Stimulated activated CD4-positive, alpha-beta T cell treated with anti-CD3 and anti-CD28 coated beads, Interleukin-2, amount 100 ng/mL, for 24 hours (primary cell): ENCODE measurements at regions not wholly inside any gene's neighbourhood (a gene's known extent, or its start where the extent isn't known, plus 50 kb on each side); places are given as distances from the start of the nearest gene placed in this dataset.
"Not testable (repeated sequence)": the region's sequence is repeated elsewhere in the genome, so short reads cannot be mapped to it uniquely, and the experiment has no call there.

Source experiments
- DNase-seq, 2 donors: peaks; one replicate each; pipeline ENCODE4 v3.0.0-alpha.2; 2020

GRCh38 chr6:166803471-166803870 lies 152.9 kb downstream of the RNASET2 start:
- DNase-seq = no peak

DNA sequence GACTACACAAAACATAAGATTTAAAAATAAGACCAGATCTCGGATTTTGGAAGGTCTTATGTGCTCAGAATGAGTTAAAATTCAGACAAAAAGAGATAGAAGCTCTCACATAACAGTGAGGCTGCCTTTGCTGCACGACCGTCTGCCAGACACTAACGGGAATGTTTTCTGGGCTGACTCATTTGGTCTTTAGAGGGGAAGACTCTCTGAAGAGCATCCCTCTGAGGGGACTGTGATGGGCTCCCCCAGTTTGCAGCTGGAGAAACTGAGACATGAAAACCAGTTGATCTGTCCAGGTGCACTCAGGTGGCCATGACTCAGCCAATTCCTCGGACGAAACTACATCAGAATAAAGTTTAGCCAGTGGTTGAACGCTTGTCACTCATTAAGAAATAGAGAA lies 153.9 kb downstream of the RNASET2 start:
- DNase-seq = no peak

- DNase-seq = no peak
Measured at GRCh38 chr6:166800137-166800536, 156.2 kb downstream of the RNASET2 start.

- DNase-seq = no peak
Measured at GRCh38 chr6:166798652-166799051, 157.7 kb downstream of the RNASET2 start.

- DNase-seq = no peak
Measured at GRCh38 chr6:166796610-166797009, 159.7 kb downstream of the RNASET2 start.

DNA sequence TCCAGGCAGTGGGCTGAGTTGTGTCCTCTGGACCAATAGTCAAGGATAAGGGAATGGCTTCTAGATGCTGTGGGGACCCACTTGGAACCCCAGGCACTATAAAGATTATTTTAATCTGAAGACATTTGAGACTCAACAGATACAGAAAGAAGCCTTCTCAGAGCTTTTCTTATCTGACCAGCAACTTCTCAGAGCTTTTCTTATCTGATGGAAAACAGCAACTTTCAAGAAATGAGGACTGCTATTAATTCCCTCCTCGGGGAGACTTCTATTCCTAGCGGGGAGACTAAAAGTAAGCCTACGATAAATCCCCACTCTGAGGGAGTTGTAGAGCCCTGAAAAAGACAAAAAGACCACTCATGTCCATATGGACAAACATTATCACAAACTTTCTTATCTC lies 160.5 kb downstream of the RNASET2 start:
- no peak for DNase-seq

DNA sequence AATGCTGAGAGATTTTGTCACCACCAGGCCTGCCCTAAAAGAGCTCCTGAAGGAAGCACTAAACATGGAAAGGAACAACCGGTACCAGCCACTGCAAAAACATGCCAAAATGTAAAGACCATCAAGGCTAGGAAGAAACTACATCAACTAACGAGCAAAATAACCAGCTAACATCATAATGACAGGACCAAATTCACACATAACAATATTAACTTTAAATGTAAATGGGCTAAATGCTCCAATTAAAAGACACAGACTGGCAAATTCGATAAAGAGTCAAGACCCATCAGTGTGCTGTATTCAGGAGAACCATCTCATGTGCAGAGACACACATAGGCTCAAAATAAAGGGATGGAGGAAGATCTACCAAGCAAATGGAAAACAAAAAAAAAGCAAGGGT lies 163.8 kb upstream of the RPS6KA2 start:
- DNase-seq = not testable (repeated sequence)

- DNase-seq = not testable (repeated sequence)
Measured at GRCh38 chr6:166788846-166789529, 161.9 kb upstream of the RPS6KA2 start.

DNA sequence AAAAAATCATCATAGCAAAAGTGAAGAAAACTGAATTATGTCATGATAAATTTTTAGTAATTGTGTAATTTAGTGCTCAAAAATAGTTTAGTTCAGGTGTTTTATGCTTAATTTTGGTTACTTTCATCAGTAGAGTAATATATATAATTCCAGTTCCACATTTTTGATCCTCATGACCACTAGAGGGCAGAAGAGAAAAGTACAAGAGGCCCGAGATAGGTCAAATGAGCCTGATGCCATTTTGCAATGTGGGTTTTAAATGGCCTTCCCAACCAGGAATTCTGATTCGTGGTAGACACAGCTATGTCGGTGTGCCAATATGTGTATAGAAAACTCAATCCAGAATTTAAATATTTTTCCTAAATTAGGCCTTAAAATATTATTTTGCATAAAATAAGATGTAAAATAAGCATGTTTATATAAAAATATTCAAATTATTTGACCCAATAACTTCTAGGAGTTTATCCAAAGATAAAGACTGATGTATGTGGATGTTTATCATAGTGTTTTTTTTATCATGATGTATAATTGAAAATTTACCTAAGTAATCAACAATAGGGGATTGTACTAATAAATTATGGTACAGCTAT lies 159.7 kb upstream of the RPS6KA2 start:
- no peak for DNase-seq

DNA sequence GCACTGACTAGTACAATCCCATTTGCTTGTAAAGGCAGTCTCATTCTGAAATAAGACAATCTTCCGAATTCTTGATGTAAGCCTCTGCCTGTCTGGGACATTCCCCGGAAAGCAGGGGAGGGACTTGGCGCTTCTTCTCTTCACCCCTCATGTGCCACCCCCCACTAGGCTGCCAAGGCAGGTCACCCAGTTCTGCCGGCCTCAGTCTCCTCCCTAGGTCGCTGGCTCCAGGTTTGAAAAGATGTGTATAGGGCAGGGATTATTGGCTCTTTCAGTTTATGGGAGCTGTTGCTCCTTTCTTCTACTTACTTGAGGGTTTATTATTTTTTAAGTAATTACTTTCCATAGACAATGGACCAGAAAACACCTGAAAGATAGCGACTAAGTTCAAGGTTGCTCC lies 158.1 kb upstream of the RPS6KA2 start:
- no peak for DNase-seq

DNA sequence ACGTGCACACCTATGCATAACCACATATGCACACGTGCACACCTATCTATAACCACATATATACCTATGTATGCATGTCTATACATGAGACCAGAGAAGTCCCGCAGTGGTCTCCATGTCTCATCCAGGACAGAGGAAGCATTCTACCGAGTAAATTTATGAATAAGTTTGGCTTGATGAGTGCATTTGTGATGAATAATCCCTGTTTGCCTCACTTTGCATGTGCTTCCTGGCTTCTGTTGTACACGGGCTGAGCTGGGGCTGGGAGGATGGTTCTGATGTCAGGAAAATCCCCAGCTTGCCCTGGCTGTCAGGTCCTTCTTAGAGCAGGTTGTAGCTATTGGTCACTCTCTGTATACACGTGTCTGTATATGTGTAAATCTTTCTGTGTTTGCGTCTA lies 157.6 kb upstream of the RPS6KA2 start:
- no peak for DNase-seq

- DNase-seq = no peak
Measured at GRCh38 chr6:166782520-166782919, 155.5 kb upstream of the RPS6KA2 start.

DNA sequence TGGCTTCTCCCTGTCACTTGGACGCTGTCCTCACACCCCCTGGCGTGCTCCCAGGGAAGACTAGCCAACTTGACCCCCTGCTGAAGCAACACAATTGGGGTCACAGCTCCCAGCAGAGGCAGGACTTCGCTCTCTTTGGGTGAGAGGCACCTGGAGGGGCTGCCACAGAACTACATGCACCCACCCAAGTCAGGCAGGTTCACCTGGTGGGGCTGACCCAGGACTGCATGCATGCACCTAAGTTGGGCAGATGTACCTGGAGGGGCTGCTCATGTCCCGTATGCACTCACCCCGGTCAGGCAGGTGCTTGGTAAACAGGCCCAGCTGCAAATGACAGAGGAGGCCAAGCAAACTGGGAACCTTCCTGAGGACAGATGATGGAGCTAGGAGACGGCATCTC lies 154.3 kb upstream of the RPS6KA2 start:
- DNase-seq = no peak

- DNase-seq = peak in 1 of 2 donors; percentile 14
Measured at GRCh38 chr6:166779963-166780683, 153.1 kb upstream of the RPS6KA2 start.

DNA sequence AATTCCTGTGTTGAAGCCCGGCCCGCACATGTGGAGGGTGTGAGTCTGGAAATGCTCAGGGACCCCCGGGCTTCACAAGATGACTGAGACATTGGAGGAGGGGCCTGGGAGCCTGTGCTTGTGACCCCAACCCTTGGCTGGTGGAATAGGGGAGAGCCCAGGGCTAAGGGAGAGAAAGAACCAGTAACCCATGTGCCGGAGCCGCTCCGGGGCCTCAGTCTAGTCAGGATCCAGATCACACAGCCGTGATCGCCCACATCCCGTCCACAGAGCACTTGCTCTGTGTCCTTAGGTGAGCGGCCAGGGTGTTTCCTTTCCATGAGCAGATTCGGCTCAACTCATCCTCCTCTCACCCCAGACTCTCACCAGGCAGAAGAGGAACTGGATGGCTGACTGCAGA lies 152.3 kb upstream of the RPS6KA2 start:
- no peak for DNase-seq

- peak in 1 of 2 donors; percentile 4 for DNase-seq
Measured at GRCh38 chr6:166778776-166779175, 151.7 kb upstream of the RPS6KA2 start.

- peak in 1 of 2 donors; percentile 5 for DNase-seq
Measured at GRCh38 chr6:166778046-166778445, 151.0 kb upstream of the RPS6KA2 start.

DNA sequence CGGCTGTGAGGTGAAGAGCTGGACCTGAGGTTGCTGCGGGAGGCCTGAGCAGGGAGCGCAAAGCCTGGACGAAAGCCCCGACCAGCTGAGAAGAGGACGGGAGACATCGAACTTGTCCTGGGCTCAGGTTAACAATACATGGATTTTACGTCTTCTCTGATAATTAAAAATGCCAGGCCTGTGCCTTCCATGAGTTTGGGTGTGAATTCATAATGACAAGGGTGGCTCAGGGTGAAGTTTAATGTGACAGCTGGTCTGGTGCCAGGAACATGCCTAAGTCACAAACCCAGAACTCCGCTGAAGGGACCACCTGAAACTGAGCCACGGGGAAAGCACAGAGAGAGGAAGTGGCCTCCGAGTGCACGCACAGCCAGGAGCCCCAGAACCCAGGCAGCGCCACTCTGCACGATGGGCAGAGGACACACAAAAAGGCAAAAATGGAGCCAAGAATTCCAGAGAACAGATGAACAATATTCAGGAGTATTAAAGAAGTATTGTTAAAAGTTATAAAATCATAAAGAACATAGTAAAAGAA lies 150.1 kb upstream of the RPS6KA2 start:
- peak in 1 of 2 donors; percentile 4 for DNase-seq

- DNase-seq = peak in 1 of 2 donors; percentile 8
Measured at GRCh38 chr6:166776571-166776970, 149.5 kb upstream of the RPS6KA2 start.

- no peak for DNase-seq
Measured at GRCh38 chr6:166775923-166776220, 148.8 kb upstream of the RPS6KA2 start.

DNA sequence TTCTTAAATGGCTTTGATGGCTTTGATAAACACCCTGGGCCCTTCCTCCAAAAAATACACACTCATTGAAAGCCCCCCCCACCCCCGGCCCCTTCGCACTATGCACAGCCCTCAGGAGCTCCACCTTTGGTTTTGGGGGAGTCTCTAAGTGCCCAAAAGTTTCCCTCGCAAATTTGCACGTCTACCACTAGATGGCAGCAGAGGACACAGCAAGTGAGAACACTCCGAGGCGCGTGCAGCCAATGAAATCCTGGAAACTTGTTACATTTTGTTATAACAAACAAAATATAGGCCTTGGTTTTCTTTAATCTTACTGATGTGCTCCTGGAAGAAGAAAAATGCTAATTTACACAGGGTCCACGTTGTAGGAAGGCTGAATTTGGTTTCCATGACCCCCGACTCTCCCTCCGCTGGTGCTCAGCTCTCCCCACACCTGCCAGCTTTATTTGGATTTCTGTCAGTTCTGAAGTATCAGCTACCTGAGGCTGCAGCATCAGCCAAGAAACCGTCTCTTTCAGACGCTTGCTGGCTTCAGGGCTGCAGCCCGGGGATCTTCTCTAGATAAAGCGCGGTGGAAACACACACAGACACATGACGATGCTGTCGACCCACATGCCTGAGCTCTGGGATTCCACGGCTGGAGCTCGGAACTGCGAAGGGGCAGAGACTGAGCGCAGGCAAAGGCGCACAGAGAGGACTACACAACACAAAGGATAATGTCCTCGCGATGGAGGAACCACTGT lies 148.3 kb upstream of the RPS6KA2 start:
- peak; percentile 54 to 65 for DNase-seq

- peak in 1 of 2 donors; percentile 1 for DNase-seq
Measured at GRCh38 chr6:166774770-166775169, 147.7 kb upstream of the RPS6KA2 start.

DNA sequence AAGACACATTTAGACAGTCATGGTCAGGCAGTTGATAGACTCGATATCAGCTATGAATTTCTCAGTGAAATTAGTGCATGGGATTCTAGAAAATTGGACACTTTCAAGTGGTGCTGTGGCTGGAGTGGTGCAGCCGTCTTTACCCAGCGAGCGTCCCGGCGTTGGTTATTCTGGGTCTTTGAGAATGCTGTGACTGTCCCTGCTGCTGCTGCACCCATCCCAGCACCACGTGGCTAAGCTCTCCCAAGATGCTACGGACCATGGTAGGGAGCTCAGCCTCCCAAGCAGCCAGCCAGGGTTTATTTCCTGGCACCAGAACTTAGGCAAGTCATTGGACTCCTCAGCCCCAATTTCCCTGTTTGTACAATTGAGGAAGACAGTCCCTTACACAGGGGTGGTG lies 147.2 kb upstream of the RPS6KA2 start:
- DNase-seq = peak in 1 of 2 donors; percentile 11
